HG03432 (cell line): ENCODE measurements at regions not wholly inside any gene's neighbourhood (a gene's known extent, or its start where the extent isn't known, plus 50 kb on each side); places are given as distances from the start of the nearest gene placed in this dataset.
A peak's percentile ranks its signal among the peaks of the same experiment; 100 is the strongest.
"Not testable (repeated sequence)": the region's sequence is repeated elsewhere in the genome, so short reads cannot be mapped to it uniquely, and the experiment has no call there.

Source experiments
- ATAC-seq: cut with Tn5 transposase; IDR thresholded peaks from one replicate; pipeline ENCODE4 v1.9.1; 2021; ENCODE audit warnings: mild to moderate bottlenecking, moderate library complexity; ENCODE audit not compliant: unreplicated experiment

GRCh38 chr12:89770391-89770790 lies 61.8 kb upstream of the ATP2B1 start:
- no peak for ATAC-seq

- ATAC-seq = no peak
Observed at GRCh38 chr12:89769483-89769818, 60.8 kb upstream of the ATP2B1 start.

GRCh38 chr12:89768586-89769482 lies 60.2 kb upstream of the ATP2B1 start:
- ATAC-seq = no peak

- peak; percentile 85 for ATAC-seq
Observed at GRCh38 chr12:89765959-89766824, 57.6 kb upstream of the ATP2B1 start.

GRCh38 chr12:89764164-89764563 lies 55.5 kb upstream of the ATP2B1 start:
- ATAC-seq = not testable (repeated sequence)

GRCh38 chr12:89762498-89763170 lies 54.0 kb upstream of the ATP2B1 start:
- ATAC-seq = peak; percentile 50

GRCh38 chr12:89760783-89761182 lies 52.1 kb upstream of the ATP2B1 start:
- ATAC-seq = no peak
